GM19463 (cell line): ENCODE measurements at regions not wholly inside any gene's neighbourhood (a gene's known extent, or its start where the extent isn't known, plus 50 kb on each side); places are given as distances from the start of the nearest gene placed in this dataset.

Experiments used
- ATAC-seq: cut with Tn5 transposase; IDR thresholded peaks from one replicate; pipeline ENCODE4 v1.9.1; 2021; ENCODE audit warnings: mild to moderate bottlenecking, moderate library complexity; ENCODE audit not compliant: unreplicated experiment

DNA sequence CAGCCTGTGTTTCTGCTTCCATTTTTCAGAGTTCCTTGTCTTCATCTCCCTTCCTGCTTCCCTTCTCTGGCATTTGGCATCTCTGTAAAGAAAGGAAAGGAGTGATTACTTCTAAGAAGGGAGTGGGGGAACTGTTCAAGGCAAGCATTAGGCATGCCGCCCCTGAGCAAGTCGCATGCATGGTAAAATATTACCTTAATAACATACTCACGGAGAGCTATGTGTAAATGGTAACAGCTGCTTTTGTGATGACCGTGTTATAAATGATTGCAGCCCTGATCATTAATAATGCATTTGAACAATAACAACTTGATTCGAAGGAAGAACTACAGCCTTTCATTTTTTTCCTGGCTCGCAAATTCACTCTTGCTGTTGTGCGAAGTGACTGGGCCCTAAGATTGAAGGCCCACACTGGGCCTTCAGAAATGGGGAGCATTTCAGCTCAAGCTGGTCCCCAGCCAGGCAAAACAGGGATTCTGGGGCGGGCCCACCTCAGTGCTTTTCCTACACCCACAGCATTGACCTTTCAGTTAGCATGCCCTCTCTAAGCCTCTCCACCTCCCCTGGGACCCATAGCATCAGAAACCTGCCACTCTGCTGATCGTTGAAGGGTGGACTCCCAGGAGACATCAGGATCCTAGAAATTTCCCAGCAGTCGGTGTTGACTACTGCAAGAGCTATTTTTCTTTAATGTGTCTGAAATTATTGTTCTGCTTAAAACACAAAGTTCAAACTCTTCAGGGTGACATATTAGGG, 263.0 kb upstream of the CADM1 start:
- ATAC-seq = no peak

DNA sequence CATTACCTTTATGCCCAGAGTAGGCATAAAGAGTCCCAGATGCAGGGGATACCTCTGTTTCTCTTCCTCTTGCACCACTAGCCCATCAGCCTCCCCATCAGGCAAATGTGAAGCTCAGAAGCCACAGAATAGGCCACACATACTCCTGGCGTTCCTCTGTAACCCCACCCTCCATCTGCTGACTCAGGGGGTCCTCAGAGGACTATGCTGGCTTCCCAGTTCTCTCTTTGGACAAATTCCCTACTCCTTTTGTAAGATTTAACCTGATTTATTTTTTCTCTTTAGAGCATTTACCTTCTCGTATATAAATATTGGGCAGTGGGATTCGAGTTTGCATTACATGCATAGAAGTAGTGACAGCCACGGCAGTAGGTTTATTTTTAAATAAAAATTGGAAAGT, 262.3 kb upstream of the CADM1 start:
- ATAC-seq = no peak

DNA sequence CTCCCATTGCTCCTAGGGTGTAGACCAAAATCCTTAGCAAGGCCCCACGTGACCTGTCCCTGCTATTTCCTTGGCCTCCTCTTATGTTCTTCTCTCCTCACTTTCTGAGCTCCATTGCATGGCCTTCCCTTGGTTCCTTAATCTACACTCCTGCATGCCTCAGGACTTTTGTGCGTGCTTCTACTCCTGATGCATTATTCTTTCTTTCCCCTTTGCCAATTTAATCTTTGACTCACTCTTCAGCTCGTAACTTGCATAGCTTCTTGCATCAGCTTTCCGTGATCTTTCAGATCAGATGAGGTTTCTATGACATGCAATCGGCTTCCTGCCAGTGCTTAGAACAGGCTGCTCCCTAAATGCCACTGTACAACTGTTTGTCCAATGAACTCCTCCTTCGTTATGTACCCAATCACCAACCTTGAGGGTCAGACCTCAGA, 261.6 kb upstream of the CADM1 start:
- ATAC-seq = no peak

GRCh38 chr11:115764176-115764575, 260.0 kb upstream of the CADM1 start:
- ATAC-seq = no peak

DNA sequence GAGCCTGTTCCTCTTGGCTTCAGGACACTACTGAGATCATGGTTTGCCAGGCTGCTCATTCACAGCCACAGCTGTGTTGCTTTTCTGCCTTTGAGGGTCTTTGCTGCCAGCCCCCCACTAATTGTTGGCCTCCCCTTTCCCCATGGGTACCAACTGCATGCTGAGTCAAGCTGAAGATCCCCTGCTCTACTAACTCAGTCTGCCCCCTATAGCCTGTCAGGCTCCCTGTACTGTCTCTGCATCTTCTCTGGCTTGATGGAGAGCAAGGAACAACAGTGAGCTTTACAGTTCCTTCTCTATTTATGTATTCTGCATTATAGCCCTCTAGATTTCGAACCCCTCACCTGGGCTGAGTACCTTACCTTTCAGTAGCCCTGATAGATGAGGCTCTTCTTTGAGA, 257.6 kb upstream of the CADM1 start:
- no peak for ATAC-seq

- no peak for ATAC-seq
Observed at GRCh38 chr11:115761348-115761747, 257.1 kb upstream of the CADM1 start.

- no peak for ATAC-seq
Observed at GRCh38 chr11:115760461-115761320, 256.5 kb upstream of the CADM1 start.

DNA sequence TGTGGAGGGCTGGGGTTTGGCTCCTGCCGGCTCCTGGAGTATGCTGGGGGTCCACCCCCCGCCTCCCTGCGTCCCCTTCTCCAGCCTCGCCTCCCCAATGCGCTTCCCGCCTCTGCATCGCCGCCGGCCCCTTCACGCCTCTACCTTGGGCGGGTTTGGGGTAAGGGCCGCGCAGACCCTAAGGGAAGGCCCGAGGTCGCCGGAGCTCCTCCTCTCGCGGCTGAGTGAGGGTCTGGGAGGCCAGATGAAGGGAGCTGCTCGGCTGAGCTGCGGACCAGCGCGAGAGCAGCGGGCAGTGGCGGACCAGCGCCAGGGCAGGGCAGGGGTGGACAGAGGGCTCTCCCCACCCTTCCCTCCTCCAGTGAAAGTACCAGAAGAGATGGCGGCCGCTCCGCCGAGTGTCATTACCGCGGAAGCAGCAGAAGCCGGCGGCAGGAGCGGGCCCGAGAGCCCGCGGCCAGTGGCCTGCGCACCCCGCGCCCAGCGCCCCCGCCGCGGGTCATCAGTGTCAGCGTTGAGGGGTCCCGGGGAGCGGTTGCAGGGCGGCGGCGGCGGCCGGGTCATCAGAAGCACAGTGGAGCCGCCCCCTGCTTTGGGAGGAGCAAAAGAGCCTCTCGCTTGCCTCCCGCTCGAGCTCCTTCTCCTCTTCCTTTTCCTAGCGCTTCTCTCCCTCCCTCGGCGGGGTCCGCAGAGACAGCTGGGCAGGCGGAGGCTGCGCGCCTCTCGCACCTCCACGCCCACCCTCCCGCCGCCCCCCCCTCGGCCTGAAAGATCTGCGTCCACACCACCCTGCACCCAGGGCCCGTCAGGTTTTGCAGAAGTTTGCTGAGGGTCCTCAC, 255.6 kb upstream of the CADM1 start:
- no peak for ATAC-seq

- ATAC-seq = no peak
Observed at GRCh38 chr11:115758011-115758410, 253.8 kb upstream of the CADM1 start.

GRCh38 chr11:115751243-115752015, 247.2 kb upstream of the CADM1 start:
- no peak for ATAC-seq

- no peak for ATAC-seq
Observed at GRCh38 chr11:115745610-115746512, 241.6 kb upstream of the CADM1 start.

GRCh38 chr11:115745066-115745465, 240.9 kb upstream of the CADM1 start:
- ATAC-seq = no peak

DNA sequence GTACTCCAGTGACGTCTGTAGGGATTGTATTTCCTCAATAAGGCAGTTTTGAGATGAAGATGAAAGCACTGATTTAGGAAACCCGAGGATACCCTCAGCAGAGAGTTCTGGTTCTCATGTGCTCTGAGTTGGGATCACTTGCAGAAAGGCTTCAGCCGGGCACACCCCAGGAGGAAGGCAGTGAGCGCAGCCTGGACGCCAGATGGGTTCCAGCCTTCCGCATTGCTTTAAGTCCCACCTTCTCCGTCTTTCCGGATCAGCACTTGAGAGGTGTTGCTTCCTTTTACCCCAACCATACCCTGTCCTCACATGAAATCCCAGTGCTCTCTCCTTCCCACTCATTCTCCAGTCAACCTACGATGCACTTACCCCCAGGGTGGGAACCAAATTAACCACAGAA, 239.5 kb upstream of the CADM1 start:
- ATAC-seq = no peak

GRCh38 chr11:115741376-115742107, 237.3 kb upstream of the CADM1 start:
- no peak for ATAC-seq

- ATAC-seq = no peak
Observed at GRCh38 chr11:115740324-115740723, 236.1 kb upstream of the CADM1 start.

GRCh38 chr11:115739878-115740277, 235.7 kb upstream of the CADM1 start:
- no peak for ATAC-seq

- ATAC-seq = no peak
Observed at GRCh38 chr11:115739146-115739545, 234.9 kb upstream of the CADM1 start.

DNA sequence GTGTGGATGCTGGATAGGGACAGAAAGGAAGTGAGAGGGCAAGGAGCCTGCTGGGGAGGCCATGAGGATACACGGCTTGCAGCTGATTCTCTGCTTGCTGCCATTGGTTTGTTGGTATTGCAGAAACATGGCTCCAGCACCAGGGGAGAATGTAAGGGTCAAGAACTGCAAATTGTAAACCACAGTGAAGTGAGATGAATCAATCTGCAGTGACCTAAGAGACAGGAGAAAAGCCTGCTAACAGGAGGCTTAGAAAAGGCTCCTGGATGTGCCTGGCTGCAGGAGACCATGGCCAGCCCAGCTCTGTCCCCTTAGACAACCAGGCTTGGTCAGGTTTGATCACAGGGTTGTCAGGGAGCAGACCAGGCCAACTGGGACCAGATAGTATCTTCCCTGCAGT, 233.7 kb upstream of the CADM1 start:
- no peak for ATAC-seq

GRCh38 chr11:115736146-115736545, 231.9 kb upstream of the CADM1 start:
- ATAC-seq = no peak
